ENCODE measurements at regions not wholly inside any gene's neighbourhood (a gene's known extent, or its start where the extent isn't known, plus 50 kb on each side); places are given as distances from the start of the nearest gene placed in this dataset.
A peak's percentile ranks its signal among the peaks of the same experiment; 100 is the strongest.

DNA sequence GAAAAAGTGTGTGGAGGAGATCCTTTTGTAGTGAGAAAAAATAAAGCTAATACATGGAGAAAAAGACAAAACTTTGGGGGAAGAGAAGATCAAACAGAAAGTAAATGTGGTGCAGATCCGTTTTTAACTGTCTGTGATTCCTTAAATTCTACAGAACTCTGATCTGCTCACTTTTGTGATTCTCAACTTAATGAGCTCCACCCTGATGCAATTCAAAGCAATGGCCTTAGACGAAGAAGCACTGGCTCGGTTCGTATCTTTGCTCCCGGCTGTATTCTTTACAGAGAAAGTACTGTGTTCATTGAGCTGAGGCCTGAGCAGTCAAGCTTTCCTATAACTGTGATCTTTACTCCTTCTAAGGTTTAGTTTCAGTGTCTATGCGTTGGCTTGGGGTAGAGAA lies 453.4 kb downstream of the DMAC1 start:
- in situ Hi-C loops (cut with HindIII; ENCODE audit: low pct_unique_long_range_greater_than_20kb, low sequenced_read_pairs): no loop called here
- DNase-seq (ENCODE audit: low read depth, low spot score): peak; percentile 29

DNA sequence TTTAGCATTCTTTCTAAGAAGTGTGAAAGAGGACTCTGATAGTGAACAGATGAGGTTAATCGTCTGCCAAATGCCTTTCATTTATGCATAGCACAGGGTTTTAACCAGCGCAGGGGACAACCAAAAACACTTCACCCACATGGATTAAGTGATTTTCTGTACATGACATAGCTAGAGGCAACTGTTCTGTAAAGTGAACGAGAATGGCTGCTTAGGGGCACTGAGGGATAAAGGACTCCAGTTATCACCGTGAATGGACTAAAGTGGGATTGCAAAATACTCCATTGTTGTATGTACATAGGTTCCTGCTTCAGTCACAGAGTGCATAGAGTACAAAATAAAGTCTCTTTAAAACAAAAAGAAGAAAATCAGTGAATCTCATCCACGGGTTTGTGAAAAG lies 456.8 kb downstream of the DMAC1 start:
- in situ Hi-C loops (cut with HindIII; ENCODE audit: low pct_unique_long_range_greater_than_20kb, low sequenced_read_pairs): no loop called here
- peak; percentile 17 for DNase-seq (ENCODE audit: low read depth, low spot score)

DNA sequence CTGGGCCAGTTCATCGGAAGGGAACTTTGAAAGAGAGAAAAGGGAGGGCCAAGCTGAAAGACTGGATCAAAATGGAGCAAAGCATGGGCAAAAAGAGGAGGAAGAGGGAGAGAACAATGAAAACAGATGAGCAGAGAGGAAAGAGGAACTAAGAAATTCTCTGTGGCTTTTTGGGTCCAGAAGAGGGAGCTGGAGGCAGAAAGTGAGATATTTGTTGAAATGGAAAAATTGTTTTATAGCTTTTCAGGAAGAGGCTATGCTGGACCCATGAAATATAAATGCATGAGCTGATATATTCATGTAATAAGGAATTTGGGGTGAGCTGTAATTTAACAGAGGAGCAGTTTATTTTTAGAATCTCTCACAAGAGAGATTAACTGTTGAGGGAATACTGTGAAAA lies 457.3 kb downstream of the DMAC1 start:
- in situ Hi-C loops (cut with HindIII; ENCODE audit: low pct_unique_long_range_greater_than_20kb, low sequenced_read_pairs): no loop called here

DNA sequence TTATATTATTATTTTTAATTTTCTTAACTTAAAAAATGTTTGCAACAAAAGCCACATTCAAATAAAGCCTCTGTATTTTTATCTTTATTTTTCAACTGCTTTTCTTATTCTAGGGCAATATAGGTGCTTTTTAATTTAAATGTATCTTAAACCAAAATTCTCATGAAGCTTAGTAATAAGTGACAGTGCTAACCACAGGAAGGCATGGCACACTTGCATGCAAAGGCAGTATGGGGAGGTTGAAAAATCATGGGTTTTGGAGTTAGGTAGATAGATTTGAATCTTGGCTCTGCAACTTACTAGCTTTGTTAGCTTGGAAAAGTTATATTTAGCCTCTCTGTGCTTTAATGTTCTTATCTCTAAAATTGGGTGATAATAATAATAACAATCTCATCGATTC lies 458.0 kb downstream of the DMAC1 start:
- no peak for DNase-seq (ENCODE audit: low read depth, low spot score)
- in situ Hi-C loops (cut with HindIII; ENCODE audit: low pct_unique_long_range_greater_than_20kb, low sequenced_read_pairs): no loop called here

More for the DNA sequence above, 457.3 kb downstream of the DMAC1 start:
- DNase-seq (ENCODE audit: low read depth, low spot score): peak; percentile 4

DNA sequence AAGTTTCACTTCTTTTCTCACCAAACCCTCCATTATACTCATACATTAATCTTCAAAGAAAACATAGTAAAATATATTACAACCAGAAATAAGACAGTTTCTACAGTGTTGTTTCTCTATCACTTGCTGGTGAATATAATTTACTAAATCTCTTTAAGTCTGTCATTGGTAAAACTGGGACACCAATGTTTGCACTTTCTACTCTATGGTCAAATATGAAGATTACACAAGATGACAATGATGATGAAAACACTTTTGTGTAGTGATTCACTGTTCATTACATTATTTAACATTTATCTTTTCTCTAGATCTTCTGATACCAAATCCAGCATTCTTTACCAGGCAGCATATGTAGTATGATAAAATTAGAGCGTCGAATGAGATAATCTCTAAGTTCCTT lies 459.1 kb downstream of the DMAC1 start:
- in situ Hi-C loops (cut with HindIII; ENCODE audit: low pct_unique_long_range_greater_than_20kb, low sequenced_read_pairs): no loop called here
- DNase-seq (ENCODE audit: low read depth, low spot score): no peak

DNA sequence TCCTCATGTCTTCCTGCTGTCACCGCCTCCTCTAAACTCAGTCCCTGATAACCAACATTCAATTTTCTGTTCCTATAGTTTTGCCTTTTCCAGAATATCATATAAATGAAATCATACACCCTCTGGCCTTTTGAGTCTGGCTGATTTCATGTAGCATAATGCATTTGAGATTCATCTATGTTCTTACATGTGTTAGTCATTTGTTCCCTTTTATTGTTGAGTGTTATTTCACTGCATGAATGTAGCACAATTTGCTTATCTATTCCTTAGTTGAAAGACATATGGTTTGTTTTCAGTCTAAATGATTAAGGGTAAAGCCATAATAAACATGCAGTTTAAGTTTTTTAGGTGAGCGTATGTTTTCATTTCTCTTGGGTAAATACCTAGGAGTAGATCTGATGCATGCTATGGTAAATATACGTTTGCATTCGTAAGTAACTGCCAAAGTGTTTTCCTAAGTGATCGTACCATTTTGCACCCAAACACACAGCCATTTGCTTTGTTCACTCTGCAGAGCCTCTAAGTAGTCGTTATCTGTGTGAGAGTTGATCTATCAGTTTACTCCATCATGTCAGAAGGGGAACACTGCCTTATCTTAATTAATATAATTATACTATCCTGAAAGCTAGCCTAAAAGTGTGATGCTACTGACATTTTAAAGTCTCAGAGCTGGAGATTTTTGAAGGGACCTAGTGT lies 460.8 kb downstream of the DMAC1 start:
- DNase-seq (ENCODE audit: low read depth, low spot score): no peak
- in situ Hi-C loops (cut with HindIII; ENCODE audit: low pct_unique_long_range_greater_than_20kb, low sequenced_read_pairs): no loop called here

DNA sequence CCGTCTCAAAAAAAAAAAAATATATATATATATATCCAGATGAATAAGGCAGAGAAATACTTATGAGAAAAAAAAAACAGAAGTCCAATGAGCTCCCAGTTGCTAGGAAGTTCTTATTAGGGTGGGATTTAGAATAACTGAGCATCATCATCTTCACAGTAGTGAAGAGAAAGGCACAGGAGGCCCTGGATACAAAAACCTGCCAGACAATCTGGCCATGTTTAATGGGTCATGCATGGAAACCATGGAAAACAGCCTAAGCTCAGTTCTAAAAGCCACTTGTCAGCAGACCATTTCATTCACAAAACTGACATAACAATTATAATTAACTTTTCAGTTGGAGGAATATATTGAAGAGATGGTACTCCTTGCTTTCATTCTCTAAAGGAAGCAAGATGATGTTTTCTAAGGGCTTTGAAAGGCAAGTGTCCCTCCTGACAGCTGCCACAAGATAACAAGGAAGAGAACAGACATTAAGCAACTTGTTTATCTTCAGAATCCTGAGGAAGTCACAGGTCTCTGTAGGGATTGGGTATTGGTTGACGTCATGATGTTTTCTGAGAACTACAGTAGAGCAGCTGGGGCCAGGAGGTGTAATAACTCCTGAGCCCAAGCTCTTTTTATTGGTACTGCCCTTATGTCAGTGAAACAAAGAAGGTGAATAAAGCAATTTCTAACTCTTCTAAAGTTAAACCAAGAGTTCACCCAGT lies 463.1 kb downstream of the DMAC1 start:
- in situ Hi-C loops (cut with HindIII; ENCODE audit: low pct_unique_long_range_greater_than_20kb, low sequenced_read_pairs): no loop called here
- DNase-seq (ENCODE audit: low read depth, low spot score): peak; percentile 7

DNA sequence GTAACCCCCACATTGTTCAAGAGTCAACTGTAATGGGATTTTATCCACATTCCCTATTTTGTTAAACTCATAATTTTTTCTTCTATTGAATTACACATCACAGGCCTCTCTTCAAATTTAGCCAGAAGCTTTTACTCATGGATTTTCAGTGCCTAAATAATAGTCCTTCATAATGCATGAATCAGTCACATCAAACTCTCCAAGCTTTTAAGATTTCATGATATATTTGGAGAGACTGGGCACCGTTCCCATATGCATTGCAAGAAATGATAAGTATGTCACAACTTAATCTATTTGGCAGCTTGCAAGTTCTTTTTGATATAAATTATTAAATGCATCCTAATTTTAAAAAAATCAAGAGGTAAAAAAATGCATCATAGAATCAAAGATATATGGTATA lies 465.9 kb downstream of the DMAC1 start:
- no peak for DNase-seq (ENCODE audit: low read depth, low spot score)
- in situ Hi-C loops (cut with HindIII; ENCODE audit: low pct_unique_long_range_greater_than_20kb, low sequenced_read_pairs): no loop called here

DNA sequence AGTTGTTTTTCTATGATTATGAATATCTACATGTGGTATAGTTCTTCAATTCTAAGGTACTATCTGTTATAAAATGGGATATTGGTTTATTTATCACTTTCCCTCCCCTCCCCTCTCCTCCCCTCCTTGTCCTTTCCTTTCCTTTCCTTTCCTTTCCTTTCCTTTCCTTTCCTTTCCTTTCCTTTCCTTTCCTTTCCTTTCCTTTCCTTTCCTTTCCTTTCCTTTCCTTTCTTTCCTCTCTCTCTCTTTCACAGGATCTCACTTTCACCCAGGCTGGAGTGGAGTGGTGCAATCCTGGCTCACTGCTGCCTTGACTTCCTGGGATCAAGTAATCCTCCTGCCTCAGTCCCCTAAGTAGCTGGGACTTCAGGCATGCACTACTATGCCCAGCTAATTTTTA lies 466.8 kb downstream of the DMAC1 start:
- in situ Hi-C loops (cut with HindIII; ENCODE audit: low pct_unique_long_range_greater_than_20kb, low sequenced_read_pairs): no loop called here
- no peak for DNase-seq (ENCODE audit: low read depth, low spot score)

DNA sequence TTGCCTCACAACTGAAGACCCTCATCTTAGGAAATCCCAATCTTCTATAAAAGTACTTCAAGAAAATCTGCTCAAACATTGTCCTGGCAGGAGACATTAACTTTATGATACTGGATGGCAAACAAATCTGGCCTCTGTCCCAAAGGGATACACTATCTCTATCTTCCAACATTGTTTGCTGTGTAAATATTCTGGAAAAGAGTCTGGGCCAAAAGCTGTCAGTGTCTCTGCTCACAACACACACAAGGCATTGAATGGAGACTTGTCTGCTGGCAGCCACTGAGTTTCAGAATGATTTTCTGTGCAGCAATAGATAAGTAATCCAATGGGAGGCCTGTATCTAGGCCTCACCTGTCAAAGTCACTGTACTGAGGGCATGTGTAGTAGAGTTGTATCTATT lies 471.1 kb downstream of the DMAC1 start:
- DNase-seq (ENCODE audit: low read depth, low spot score): no peak
- in situ Hi-C loops (cut with HindIII; ENCODE audit: low pct_unique_long_range_greater_than_20kb, low sequenced_read_pairs): no loop called here

DNA sequence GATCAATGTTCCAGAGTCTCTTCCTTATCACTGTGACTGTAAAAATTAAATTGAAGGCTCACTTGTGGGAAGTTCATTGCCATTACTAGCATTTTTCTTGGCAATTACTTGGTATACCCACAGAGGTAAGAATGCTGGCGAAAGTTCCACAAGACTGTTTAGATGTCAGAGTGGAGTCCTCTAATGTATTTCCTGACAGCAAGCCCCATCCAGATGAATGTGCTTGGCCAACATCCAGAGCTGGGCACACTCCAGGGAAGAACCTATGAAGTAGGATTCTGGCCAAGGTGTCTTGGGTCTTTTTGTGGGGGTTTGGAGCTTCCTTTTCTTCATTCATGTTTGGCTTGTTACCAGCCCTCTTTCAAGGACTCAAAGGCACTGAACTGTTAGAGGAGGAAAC lies 473.6 kb downstream of the DMAC1 start:
- no peak for DNase-seq (ENCODE audit: low read depth, low spot score)
- in situ Hi-C loops (cut with HindIII; ENCODE audit: low pct_unique_long_range_greater_than_20kb, low sequenced_read_pairs): no loop called here

DNA sequence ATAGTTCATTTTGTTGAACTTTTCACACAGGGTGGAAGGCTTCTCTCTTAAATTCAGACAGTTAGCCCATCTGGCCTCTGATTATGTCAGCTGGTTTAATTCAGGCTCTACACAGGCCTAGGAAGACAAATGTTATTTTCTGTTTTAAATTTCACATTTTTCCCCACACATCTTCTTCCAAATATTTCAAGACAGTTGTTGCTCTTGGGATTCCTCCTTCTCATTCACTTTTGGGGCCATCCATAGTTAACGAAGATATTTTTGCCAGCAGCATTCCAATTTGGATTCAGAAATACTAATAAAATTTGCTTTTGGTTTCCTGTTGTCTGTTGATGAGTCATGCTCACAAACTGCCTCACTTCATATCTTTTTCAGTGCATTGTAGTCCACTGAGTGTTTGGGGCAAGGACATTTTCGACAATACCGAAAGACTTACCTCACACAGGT lies 475.4 kb downstream of the DMAC1 start:
- no peak for DNase-seq (ENCODE audit: low read depth, low spot score)
- in situ Hi-C loops (cut with HindIII; ENCODE audit: low pct_unique_long_range_greater_than_20kb, low sequenced_read_pairs): no loop called here

DNA sequence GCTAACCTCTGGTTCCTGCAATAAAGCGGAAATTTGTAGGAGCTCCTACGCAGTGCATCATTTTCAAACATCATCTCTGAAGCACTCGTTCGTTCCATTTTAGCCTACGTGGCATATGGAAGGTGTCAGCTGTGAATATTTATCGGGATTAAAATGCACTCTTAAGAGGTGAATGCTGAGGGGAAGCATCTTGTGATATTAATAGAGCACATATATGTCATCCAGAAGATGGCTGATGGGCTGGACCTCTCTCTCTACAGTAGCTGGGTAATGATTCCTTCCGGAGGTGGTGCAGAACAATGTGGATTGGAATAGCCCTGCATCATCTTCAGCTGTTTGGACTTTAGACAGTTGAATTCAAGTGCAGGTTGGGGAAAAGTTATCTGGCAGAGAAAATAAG lies 478.7 kb downstream of the DMAC1 start:
- no peak for DNase-seq (ENCODE audit: low read depth, low spot score)
- in situ Hi-C loops (cut with HindIII; ENCODE audit: low pct_unique_long_range_greater_than_20kb, low sequenced_read_pairs): no loop called here

DNA sequence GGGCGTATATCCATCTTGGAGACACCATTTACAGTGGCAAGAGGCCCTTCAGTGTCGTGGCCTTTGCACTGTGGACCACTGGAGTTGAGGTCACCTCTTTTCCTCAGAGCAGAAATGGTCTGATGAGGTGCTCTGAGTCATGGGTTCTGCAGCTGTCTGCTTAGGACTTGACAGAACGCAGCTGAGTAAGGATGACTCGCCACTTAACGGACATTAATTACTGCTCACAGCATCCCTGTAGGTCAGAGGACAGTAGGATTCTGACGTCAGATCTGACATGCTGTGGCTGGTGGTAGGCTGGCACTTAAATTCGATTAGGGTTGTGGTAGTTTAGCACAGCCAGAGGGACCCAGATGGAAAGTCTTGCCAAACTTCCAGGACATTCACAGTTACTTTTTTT lies 479.4 kb downstream of the DMAC1 start:
- peak; percentile 4 for DNase-seq (ENCODE audit: low read depth, low spot score)
- in situ Hi-C loops (cut with HindIII; ENCODE audit: low pct_unique_long_range_greater_than_20kb, low sequenced_read_pairs): no loop called here

DNA sequence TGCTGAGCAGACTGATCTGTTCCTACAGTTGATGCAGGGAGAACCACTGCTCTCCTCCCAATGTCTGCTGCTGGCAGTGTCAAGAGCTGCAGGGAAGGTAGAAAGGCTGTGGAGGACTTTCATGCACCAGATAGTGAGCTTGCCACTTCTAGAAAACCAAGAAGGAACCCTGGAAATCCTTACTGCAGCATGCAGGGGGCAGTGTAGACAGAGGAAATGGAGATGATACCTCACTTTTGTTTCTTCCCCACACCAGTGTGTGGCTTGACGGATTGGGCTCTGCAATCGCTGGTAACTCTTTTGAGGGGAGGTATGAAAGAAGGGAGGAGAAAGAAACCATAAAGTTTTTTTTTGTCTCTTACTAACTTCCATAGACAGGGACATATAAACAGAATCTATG lies 480.7 kb downstream of the DMAC1 start:
- peak; percentile 5 for DNase-seq (ENCODE audit: low read depth, low spot score)
- in situ Hi-C loops (cut with HindIII; ENCODE audit: low pct_unique_long_range_greater_than_20kb, low sequenced_read_pairs): no loop called here

DNA sequence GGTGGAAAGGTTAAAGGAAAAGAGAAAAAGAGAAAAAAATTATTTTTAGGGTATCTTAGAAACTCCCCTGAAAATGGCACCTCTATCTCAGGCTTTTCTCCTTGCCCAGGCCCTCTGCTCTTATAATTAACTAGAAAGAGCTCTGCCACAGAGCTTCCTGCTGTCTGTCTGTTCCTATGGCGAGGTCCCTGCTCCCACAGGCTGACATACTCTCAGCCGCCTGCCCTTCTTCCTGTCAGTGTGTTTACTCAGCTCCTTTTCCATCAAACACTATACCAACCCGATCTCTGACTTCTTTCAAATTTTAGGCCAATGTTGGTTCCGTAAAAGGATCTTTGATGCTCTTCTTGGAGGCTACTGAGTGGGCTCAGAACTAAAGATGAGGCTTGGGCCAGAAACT lies 482.6 kb downstream of the DMAC1 start:
- DNase-seq (ENCODE audit: low read depth, low spot score): no peak
- in situ Hi-C loops (cut with HindIII; ENCODE audit: low pct_unique_long_range_greater_than_20kb, low sequenced_read_pairs): no loop called here

DNA sequence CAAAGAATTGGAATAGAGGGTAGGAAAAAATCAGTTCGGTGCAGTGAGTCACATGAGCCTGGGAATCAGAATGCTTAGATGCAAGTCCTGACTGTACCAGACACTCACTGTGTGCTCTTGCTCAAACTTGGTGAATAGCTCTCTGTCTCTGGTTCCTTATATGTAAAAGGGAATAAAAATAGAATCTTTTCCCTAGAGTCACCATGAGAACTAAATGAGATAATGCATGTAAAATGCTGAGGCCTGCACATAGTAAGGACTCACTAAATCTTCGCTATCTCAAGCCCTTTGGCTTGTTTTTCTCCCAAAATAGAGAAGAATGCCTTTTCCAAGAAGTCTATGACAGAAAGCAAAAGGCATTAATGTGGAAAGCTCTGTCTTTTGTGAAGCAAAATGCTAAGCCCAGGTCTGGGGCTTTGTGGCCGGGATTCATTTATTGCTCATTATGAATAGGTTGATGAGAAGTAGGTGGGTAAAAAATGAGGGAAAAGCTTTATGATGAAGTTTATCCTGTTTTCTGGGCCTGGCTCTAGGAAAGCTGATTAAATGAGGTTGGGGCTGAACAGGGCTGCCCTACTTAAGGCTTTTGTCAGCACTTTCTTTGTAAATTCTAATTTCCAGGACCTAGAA lies 483.3 kb downstream of the DMAC1 start:
- in situ Hi-C loops (cut with HindIII; ENCODE audit: low pct_unique_long_range_greater_than_20kb, low sequenced_read_pairs): no loop called here
- no peak for DNase-seq (ENCODE audit: low read depth, low spot score)

DNA sequence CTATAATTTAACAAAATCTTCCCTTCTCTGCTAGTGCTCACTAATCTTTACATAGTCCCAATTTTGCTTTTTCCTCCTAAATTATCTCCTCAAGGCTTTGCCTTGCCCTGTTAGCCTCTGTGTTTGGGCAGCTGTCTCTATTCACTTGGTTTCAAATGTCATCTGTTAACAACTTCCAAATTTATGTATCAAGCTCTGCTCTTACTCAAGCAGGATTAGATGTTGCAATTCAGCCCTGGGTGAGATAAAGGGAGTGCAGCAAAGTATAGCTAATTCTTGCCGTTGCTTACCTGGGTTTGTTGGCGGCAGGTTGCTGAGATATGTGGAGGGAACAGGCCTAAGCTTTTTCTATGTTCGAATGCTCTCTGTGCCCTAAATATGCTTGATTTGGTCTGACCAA lies 483.8 kb downstream of the DMAC1 start:
- in situ Hi-C loops (cut with HindIII; ENCODE audit: low pct_unique_long_range_greater_than_20kb, low sequenced_read_pairs): no loop called here
- no peak for DNase-seq (ENCODE audit: low read depth, low spot score)

DNA sequence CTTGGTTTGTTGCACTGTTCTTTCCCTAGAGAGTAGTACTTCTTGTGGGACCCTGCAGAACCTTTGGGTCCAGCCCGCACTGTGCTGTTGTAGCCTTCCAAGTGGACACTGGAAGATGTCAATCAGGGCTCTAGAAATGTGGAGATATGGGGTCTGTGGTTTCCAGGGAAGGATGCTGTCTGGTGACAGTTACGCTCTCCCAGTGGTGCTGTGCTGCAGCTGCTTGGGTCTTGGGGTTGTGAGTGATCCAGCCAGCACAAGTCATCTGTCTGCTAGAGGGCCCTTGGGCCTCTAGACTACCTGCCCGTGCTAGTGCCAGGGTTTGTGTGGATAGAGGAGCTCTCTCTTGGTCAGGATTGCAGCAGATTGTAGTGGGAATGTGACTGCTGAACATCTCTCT lies 484.5 kb downstream of the DMAC1 start:
- no peak for DNase-seq (ENCODE audit: low read depth, low spot score)
- in situ Hi-C loops (cut with HindIII; ENCODE audit: low pct_unique_long_range_greater_than_20kb, low sequenced_read_pairs): no loop called here
